ENCODE measurements at regions not wholly inside any gene's neighbourhood (a gene's known extent, or its start where the extent isn't known, plus 50 kb on each side); places are given as distances from the start of the nearest gene placed in this dataset.
"Not testable (repeated sequence)": the region's sequence is repeated elsewhere in the genome, so short reads cannot be mapped to it uniquely, and the experiment has no call there.

DNA sequence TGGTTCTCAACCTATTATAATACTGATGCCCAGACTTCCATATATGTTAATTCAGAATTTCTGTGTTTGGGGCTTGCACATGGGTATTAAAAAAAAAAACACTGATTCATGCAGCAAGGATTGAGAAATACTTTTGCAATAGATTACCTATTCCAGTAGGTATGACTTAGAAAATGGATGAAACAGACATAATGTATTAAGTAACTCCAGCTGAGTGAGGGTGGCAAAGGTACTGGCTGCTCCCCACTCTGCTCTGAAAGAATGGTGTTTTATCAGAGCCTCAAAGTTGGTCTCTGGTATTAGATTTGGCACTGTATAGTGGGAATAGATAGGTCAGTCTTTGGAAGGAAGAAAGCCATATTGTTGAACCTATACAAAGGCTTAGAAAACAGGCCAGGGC, 234.3 kb upstream of the FOLH1 start:
- DNase-seq: no peak

DNA sequence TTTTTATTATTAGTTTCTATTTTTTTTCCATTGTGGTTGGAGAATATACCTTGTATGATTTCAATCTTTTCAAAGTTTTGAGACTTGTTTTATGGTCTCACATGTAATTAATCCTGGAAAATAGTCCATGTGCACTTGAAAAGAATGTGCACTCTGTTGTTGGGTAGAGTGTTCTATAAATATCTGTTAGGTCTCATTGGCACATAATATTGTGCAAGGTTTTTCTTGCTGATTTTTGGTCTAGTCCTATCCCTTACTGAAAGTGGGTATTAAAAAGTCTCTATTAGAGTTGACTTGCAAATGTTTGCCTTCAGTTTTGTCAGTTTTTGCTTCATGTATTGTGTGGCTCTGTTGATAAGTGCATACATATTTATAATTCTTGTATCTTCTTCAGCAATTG, 231.5 kb upstream of the FOLH1 start:
- DNase-seq: not testable (repeated sequence)

DNA sequence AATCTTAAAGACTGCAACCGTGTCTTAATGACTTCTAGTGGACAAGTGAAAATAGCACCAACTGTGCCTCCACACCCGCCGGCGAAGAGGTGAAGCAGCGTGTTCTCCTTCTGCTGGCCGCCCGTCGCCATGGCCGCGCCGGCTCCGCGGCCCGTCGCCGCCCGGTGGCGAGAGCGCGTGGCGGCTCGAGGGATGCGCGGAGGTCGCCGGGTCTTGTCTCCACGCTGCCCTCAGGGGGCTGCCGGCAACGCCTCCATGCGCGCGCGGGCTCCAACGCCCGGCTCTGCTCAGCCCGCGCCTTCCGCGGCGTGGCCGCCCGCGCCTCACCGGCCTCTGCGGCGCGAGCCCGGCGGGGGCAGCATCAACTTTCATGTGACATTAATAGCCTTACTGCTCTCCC, 225.9 kb upstream of the FOLH1 start:
- DNase-seq: not testable (repeated sequence)

DNA sequence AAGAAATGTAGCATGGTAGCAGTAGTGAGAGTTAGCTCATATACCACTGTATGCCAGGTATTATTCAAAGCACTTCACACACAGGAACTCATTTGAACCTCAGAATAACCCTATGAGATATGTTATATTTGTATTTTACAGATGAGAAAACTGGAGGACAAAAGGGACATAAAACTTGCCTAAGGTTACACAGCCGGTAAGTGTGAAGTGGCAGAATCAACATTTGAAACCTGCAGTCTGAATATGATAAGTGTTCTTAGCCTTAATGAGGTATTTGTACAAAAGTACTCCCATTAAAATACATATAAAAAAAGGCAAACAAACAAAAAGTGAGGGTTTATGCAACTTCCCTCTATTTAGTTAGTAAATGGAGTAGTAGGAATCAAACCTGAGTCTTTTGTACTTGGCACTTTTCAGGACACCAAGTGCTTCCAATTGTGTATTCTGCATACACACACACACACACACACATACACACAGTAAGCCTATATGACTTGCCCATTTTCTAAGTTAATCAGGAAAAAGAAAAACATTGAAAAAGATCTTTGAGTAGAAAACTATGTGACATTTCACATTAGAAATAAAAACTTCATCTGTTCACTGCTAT, 223.9 kb upstream of the FOLH1 start:
- no peak for DNase-seq

DNA sequence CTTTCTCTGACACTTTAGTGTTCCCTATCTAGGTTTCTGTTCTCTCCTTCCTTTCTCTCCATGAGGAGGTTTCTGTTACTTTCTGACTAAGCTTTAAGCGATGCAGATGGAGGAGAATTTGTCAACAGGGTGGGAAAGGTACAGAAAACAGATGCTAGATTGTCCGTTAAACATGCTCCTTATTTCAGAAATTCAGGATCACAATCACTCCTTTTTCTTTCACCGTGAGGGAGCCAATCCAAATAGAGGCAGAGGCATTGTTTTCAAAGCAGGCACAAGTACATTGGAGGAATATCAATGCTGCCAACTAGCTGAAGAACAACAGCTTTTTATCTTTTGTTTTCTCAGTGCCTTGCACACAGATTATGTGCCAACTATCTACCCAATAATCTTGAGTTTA, 215.7 kb upstream of the FOLH1 start:
- no peak for DNase-seq

DNA sequence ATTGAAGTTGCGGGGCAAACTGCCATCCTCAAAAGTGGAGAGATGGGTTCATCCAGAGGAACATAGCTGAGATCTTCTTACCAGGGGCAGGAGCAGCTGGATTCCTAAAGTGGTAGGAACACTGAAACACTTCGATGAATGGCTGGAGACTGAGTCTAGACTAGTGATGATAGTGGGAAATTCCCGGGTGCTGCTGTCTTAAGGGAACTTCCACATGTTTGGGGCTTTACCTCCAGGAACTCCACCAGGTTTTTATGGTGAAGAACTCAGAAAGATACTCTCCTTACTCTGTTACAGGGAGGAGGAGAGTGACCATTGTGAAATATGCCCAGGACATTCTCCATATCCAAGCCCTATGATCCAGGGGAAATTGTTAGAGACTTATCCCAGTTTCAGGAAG, 210.5 kb upstream of the FOLH1 start:
- DNase-seq: not testable (repeated sequence)

DNA sequence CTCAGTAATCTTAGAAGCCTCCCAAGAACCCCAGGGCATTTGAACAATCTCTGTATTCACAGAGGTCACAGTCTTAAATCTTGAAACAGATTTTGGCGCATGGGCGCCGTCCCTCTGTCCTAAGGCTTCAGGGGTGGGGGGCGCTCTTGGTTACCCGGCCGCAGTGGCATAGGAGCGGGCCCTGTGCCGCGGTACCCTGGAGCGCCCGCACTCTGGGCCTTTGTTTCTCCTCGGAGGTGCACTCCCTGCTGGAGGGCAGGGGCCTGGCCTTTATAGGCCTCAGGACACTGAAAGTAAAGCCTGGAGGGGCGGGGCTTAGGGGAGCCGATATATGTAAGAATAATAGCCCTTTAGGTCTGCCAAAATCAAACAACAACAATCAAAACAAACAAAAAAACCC, 197.3 kb upstream of the FOLH1 start:
- no peak for DNase-seq

DNA sequence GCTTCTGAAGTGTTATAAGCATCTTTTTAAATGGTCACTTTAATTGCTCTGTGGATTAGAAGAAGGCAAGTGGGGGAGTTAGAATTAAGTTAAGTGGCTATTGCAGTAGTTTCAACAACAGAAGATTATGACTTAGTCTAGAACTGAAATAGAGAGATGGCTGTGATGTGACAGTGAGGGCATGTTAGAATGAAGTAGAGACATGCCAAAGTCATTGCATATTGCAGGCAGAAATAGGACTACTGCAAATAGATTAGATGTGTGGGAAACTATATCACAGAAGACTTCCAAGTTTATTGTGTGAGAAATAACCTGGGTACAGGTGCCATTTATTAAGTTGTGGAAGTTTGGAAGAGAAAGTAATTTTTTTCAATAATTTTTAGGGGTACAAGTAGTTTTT, 187.4 kb upstream of the FOLH1 start:
- DNase-seq: not testable (repeated sequence)

DNA sequence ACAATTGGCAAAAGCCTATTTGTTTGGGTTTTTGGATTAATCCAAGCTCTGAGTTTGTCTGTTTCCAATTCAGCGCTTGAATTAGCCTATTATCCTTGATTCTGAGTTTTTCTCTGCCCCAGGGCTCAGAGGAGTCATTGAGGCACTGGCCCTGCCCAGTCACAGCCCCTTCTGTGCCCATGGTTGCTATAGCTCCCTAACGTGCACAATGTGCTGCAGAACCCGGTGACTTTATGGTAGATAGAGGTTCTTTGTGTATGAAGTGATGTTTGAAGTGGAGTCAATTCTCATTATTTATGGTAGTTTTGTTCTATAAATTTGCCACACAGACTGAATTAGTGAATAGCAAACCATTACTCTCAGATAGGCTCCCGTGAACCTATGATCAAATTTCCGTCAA, 182.0 kb upstream of the FOLH1 start:
- not testable (repeated sequence) for DNase-seq

DNA sequence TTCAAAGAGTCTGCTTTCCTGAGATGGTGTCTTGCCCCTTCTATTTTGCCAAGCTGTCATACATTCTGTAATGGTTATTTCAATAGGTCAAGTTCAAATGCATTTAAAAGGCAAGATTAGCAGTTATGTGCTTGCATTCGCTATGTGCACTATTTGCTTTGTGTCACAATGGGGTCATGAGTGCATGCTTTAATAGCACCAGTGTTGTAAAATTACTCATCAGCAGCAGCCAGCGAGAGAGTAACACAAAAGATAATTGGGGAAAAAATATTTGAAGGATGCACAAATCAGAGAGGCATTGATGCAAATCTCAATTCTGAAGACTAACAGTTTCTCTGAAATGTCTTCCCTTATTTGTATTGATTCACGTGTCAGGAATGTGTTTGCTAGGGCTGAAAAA, 180.7 kb upstream of the FOLH1 start:
- DNase-seq: not testable (repeated sequence)

DNA sequence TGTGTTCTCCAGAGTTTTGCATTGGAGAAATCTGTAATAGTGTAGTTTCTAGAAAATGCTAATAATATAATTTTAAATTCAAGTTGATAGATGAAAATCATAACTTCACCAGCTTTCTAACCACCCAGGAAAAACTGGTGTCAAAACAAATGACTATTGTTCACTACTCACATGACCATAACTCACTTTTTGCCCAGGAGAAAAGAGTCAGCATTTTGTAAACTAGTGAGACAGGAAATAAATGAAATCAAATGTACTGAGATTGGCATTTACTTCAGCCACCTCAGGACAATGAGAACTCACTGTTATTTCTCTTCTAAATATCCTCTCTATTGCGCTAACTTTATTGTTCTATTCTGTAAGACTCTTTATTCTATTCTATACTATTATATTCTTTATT, 176.0 kb upstream of the FOLH1 start:
- not testable (repeated sequence) for DNase-seq

DNA sequence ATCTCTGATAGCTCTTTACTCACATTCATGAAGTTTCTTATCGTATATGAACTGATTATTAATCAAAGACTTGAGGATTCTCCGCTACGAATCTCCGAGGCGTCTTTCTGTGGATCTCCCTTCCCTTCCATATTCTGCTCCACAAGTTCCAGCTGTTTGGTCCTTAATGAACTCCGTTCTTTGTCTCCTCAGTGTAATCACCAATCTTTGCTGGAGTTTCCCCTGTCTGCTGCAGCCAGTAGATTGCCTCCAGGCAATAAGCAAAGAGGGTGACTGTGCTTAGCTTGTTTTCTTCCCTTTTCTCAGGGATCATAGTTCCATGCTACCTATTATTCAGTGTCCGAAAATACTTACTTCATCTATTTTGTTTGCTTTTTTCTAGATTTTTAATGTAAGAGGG, 169.6 kb upstream of the FOLH1 start:
- DNase-seq: no peak

DNA sequence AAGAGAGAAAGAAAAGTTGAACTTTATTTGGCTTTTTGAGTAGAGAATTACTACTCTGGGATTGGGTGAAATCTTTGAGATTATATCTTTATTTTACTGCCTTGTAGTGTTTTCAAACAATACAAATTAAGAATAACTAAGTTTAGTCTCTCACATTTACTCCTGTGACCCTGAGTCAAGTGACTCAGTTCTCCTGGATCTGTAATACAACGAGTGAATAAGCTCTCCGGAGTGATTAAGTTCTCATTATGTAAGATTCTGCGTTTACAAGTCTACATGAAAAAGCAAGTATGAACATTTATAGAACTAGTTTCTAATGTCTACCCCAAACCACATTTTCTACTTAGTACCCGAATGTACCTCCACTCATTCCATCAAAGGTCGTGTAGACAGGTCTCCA, 165.5 kb upstream of the FOLH1 start:
- not testable (repeated sequence) for DNase-seq

DNA sequence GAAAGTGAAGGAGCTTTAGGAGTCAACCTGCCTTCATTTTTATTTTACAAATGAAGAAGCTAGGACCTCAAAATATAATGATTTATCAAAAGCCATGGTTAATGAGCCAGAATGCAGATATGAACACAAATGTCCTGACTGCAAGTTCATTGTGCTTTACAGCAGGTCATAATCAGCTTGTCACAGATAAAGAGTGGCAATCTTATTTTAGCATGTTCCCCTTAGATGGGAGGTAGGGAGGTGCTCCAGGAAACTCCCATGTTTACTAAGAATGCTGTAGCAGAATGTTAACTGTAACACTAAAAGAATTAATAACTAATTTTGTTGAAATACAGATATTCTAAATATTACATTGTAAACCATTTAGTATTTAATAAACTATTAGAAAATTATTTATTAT, 165.0 kb upstream of the FOLH1 start:
- DNase-seq: not testable (repeated sequence)

DNA sequence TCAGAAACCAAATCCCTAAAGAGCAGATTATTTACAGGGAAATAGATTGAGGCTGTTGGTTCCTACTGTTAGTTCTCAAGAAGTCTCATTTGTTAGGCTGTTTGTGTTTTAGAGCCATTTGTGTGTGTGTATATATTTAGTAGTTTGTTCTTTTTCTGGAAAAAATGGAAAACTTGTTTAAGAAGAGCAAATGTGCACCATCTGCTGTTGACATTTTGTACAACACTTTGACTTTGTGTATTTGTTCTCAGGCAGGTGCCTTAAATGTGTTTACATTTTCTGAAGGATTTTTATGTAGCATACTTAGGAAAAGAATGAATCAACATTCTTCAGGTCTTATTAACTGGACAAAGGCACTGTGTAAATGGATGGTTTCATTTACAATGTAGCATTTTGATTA, 163.7 kb upstream of the FOLH1 start:
- not testable (repeated sequence) for DNase-seq

DNA sequence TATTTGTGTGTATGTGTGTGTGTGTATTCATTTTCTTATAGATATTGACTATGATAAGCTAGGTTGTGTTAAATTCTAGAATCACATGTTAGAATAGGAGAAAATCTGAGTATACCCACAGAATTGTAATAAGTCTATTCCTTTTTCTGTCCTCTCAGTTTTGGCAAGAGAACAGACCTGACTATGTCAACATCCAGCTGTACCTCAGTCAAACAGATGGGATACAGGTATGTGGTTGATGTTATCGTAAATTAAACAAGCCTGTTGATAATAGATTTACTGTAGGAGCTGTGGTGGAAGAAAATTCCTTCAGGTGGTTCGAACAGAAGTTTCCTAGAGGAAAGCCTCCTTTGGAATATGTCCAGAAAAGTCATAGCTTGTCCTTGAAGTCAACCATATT, 160.2 kb upstream of the FOLH1 start:
- DNase-seq: not testable (repeated sequence)

DNA sequence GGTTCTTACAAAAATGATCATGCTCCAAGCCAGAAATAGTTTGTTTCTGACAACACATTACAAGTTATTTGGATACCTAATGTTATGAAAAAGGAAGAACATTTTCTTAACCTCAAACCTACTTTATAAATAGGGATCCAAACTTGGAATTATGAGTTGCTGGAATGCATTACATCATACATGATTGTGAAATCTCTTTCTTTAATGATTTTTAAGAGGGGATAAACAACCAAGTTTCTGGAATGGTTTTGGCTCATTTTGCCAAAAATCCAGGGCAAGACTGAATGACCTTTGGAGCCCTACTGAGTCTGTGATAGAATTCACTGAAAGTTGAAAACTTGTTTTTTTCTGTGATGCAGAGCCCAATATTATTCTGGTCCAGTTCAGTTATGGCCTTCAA, 157.0 kb upstream of the FOLH1 start:
- DNase-seq: not testable (repeated sequence)

DNA sequence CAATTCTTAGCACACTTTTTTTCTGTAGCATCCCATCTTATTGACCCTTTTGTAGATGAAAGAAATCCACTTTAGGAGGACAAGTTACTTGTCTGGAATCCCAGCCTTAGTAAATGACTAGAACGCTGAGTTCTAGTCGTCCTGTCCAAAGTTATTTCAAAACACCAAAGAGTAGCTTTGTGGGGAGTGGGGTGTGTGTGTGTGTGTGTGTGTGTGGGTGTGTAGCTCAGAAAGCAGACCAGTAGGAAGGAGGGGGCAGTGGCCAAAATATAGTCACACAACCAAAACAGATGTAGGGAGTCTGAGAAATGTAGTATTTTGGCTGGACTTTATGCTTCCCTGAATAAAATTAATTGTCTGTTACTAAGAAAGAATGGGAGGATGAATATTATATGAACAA, 154.6 kb upstream of the FOLH1 start:
- DNase-seq: not testable (repeated sequence)

DNA sequence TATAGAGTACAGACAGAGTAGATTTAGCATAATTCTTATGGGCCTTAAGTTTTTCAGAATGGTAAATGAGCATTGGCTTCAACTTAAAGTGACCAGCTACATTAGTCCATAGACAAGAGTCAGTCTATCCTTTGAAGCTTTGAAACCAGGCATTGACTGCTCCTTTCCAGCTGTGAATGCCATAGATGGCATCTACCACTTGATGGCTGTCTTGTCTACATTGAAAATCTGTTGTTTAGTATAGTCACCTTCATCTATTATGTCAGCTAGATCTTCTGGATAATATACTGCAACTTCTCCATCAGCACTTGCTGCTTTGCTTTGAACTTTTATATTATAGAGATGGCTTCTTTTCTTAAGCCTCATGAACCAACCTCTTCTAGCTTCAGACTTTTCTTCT, 146.1 kb upstream of the FOLH1 start:
- DNase-seq: not testable (repeated sequence)

DNA sequence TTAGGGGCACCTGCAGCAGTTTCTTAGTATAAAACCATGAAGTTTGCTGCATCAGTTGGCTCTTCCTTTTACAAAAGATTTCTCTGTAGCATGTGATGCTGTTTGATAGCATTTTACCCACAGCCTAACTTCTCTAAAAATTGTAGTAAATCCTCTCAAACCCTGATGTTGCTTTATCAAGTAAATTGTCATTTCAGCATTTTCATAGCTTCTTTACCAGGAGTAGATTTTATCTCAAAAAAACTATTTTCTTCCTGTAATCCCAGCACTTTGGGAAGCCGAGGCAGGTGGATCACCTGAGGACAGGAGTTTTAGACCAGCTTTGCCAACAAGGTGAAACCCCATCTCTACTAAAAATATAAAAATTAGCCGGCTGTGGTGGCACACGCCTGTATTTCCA, 144.5 kb upstream of the FOLH1 start:
- not testable (repeated sequence) for DNase-seq

DNA sequence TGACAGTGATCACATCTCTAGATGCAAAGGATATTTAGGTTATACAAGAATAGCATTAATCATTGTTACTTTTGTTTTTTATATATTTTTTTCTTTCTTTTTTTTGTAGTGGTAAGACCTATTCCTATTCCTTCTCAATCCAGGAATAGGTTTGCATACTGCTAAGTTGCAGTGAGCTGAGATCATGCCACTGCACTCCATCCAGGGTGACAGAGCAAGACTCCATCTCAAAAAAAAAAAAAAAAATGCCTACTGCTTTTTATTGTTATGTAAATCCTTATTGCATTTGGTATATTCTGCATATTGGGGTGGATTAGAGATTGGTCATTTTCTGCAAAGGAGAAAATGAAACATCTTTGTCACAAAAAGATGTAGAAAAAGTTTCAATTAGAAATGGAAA, 138.2 kb upstream of the FOLH1 start:
- not testable (repeated sequence) for DNase-seq

DNA sequence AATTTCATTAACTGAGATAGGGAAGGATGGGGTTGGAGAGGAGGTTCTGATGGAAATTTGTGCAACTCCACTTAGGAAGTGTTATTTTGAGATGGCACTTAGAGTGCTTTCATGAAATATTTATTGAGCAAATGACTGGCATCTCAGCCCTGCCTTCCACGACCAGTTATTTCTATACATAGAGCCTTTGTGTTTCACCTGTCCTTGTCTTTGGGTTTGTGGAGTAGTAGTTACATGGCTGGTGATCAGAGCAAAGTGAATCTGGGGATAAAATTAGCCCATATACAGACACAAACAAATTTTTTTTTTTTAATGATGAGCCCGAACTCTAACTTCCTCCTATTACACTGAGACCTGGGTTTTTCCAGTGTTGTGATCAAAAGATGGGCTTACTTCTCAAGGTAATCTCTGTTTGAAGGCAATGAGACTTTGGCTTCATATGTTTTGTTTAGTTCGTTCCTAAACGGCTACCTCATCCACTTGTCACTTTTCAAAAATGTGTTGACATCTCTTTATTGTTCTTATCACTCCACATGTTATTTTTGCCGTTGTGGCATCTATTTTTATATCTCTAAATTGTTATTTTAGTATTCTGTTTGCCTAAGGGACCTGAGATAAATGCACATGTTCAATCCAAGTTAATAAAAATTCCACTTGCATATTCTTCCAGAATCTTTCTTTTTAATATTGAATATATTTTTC, 120.2 kb upstream of the FOLH1 start:
- not testable (repeated sequence) for DNase-seq

DNA sequence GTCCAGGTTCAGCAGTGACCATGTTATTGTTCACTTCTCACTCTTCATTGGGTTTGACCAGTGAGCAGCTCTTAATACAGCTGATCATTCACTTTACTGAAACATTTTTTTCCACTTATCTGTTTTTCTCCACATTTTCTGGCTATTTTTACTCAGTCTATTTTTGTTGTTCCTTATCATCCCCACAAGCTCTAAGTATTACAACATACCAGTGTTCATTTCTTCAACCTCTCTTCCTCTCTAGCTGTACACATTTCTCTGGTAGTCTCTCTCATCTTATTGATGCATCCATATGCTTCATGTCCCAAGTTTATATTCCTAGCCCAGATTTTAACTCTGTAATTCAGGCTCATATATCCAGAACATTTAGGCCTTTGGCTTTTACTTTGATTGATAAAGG, 119.4 kb upstream of the FOLH1 start:
- not testable (repeated sequence) for DNase-seq

DNA sequence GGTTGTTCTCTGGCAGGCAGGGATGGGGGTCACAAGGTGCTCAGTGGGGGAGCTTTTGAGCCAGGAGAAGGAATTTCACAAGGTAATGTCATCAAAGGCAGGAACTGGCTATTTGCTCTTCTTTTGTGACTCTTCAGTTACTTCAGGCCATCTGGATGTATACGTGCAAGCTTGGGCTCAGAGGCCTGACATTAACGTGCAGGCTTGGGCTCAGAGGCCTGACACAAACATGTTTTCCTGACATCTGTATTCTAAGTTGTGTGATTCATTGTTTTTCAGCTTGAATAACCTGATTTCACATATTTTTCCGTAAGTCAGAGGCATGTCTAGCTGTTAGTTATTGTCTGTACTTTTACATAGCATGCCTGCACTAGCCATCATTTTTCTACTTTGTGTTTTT, 118.2 kb upstream of the FOLH1 start:
- not testable (repeated sequence) for DNase-seq
